ENCODE measurements at regions not wholly inside any gene's neighbourhood (a gene's known extent, or its start where the extent isn't known, plus 50 kb on each side); places are given as distances from the start of the nearest gene placed in this dataset.

- TF ChIP-seq CHD7 (IDR thresholded peaks at IDR 0.05; ENCODE audit: insufficient replicate concordance, low read length) (no peak), TCF12 (IDR thresholded peaks at IDR 0.05; ENCODE audit: low read depth, low read length) (no peak), FOSL1 (IDR thresholded peaks at IDR 0.05; ENCODE audit: insufficient read depth, low read depth, low read length) (no peak), CTCF (IDR thresholded peaks at IDR 0.05; ENCODE audit: control extremely low read depth in 1 of 3, insufficient read depth in 1 of 3, low read depth in 1 of 3, low read length in 3 of 3) (no peak), GABPA (IDR thresholded peaks at IDR 0.05; ENCODE audit: borderline replicate concordance, insufficient read depth, low read length) (no peak), BACH1 (IDR thresholded peaks at IDR 0.05; ENCODE audit: low read length) (no peak), YY1 (IDR thresholded peaks at IDR 0.05; ENCODE audit: low read depth, low read length) (no peak), HDAC2 (IDR thresholded peaks at IDR 0.05; ENCODE audit: borderline replicate concordance in 1 of 2, low read depth in 2 of 2, low read length in 2 of 2) (no peak)
These were observed 350.8 kb downstream of the TRIB2 start (continued) for GRCh38 chr2:13067508-13067907.

Measured in H1 (cell line).